DOHH2 (cell line): ENCODE measurements at regions not wholly inside any gene's neighbourhood (a gene's known extent, or its start where the extent isn't known, plus 50 kb on each side); places are given as distances from the start of the nearest gene placed in this dataset.
"Not testable (repeated sequence)": the region's sequence is repeated elsewhere in the genome, so short reads cannot be mapped to it uniquely, and the experiment has no call there.

Experiments
- EZH2phosphoT487 ChIP-seq: fragments of 200-600 bp; sonication (generic); IDR thresholded peaks from 2 replicates; pipeline ENCODE4 v1.6.1; 2017; ENCODE audit warnings: borderline replicate concordance, mild to moderate bottlenecking, antibody characterized with exemption, low read length, moderate library complexity, mixed read lengths
- TF ChIP-seq, protein P1 (sequence below): fragments of 200-600 bp; sonication (generic); IDR thresholded peaks from one replicate; pipeline ENCODE4 v1.5.1; 2014; ENCODE audit warnings: antibody characterized with exemption, mild to moderate bottlenecking, low read depth, low read length; ENCODE audit not compliant: poor library complexity, severe bottlenecking

DNA sequence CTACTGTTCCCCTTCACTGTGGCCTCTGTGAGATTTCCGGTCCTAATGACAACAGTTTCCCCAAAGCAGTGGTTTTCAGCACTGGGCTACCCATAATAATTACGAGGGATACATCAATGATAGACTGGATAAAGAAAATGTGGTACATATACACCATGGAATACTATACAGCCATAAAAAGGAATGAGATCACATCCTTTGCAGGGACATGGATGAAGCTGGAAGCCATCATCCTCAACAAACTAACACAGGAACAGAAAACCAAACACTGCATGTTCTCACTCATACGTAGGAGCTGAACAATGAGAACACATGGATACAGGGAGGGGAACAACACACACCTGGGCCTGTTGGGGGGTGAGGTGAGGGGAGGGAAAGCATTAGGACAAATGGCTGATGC lies 53.3 kb upstream of the NANOS1 start:
- TF ChIP-seq, protein P1, sequence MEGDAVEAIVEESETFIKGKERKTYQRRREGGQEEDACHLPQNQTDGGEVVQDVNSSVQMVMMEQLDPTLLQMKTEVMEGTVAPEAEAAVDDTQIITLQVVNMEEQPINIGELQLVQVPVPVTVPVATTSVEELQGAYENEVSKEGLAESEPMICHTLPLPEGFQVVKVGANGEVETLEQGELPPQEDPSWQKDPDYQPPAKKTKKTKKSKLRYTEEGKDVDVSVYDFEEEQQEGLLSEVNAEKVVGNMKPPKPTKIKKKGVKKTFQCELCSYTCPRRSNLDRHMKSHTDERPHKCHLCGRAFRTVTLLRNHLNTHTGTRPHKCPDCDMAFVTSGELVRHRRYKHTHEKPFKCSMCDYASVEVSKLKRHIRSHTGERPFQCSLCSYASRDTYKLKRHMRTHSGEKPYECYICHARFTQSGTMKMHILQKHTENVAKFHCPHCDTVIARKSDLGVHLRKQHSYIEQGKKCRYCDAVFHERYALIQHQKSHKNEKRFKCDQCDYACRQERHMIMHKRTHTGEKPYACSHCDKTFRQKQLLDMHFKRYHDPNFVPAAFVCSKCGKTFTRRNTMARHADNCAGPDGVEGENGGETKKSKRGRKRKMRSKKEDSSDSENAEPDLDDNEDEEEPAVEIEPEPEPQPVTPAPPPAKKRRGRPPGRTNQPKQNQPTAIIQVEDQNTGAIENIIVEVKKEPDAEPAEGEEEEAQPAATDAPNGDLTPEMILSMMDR = not testable (repeated sequence)
- not testable (repeated sequence) for TF ChIP-seq EZH2phosphoT487
